ENCODE measurements at regions not wholly inside any gene's neighbourhood (a gene's known extent, or its start where the extent isn't known, plus 50 kb on each side); places are given as distances from the start of the nearest gene placed in this dataset.
"Not testable (repeated sequence)": the region's sequence is repeated elsewhere in the genome, so short reads cannot be mapped to it uniquely, and the experiment has no call there.

GRCh38 chr15:87477737-87478686 lies 778.5 kb downstream of the NTRK3 start:
- DNase-seq: peak; percentile 30 to 56

GRCh38 chr15:87477026-87477425 lies 779.5 kb downstream of the NTRK3 start:
- no peak for DNase-seq

GRCh38 chr15:87470923-87471322 lies 785.6 kb downstream of the NTRK3 start:
- no peak for DNase-seq

- not testable (repeated sequence) for DNase-seq
Observed at GRCh38 chr15:87463956-87464355, 792.6 kb downstream of the NTRK3 start.

- no peak for DNase-seq
Observed at GRCh38 chr15:87461631-87462030, 794.9 kb downstream of the NTRK3 start.

GRCh38 chr15:87454860-87455259 lies 801.7 kb downstream of the NTRK3 start:
- DNase-seq: no peak

GRCh38 chr15:87450314-87450713 lies 806.2 kb downstream of the NTRK3 start:
- DNase-seq: no peak

GRCh38 chr15:87439090-87439489 lies 817.4 kb downstream of the NTRK3 start:
- no peak for DNase-seq

- DNase-seq: no peak
Observed at GRCh38 chr15:87433871-87434270, 822.7 kb downstream of the NTRK3 start.

- DNase-seq: no peak
Observed at GRCh38 chr15:87429754-87430153, 826.8 kb downstream of the NTRK3 start.

- DNase-seq: no peak
Observed at GRCh38 chr15:87420017-87420416, 836.5 kb downstream of the NTRK3 start.

- DNase-seq: no peak
Observed at GRCh38 chr15:87419344-87419743, 837.2 kb downstream of the NTRK3 start.

GRCh38 chr15:87416591-87417257 lies 839.8 kb downstream of the NTRK3 start:
- no peak for DNase-seq

GRCh38 chr15:87408902-87409301 lies 847.6 kb downstream of the NTRK3 start:
- DNase-seq: no peak

- DNase-seq: no peak
Observed at GRCh38 chr15:87403973-87404372, 852.6 kb downstream of the NTRK3 start.

- no peak for DNase-seq
Observed at GRCh38 chr15:87401973-87402372, 854.6 kb downstream of the NTRK3 start.

- no peak for DNase-seq
Observed at GRCh38 chr15:87394676-87395075, 861.9 kb downstream of the NTRK3 start.

GRCh38 chr15:87387766-87388165 lies 868.8 kb downstream of the NTRK3 start:
- DNase-seq: no peak

- DNase-seq: no peak
Observed at GRCh38 chr15:87374339-87374738, 882.2 kb downstream of the NTRK3 start.

GRCh38 chr15:87369269-87369668 lies 887.3 kb downstream of the NTRK3 start:
- DNase-seq: no peak

GRCh38 chr15:87368511-87368910 lies 888.0 kb downstream of the NTRK3 start:
- no peak for DNase-seq

- no peak for DNase-seq
Observed at GRCh38 chr15:87365186-87365585, 891.4 kb downstream of the NTRK3 start.

GRCh38 chr15:87362531-87362930 lies 894.0 kb downstream of the NTRK3 start:
- no peak for DNase-seq
